ENCODE measurements at regions not wholly inside any gene's neighbourhood (a gene's known extent, or its start where the extent isn't known, plus 50 kb on each side); places are given as distances from the start of the nearest gene placed in this dataset.

- H3K9ac ChIP-seq (ENCODE audit: low read length) = no peak overlapping the region
- H3K27ac ChIP-seq (ENCODE audit: low read depth, low read length) = no peak overlapping the region
- H3K4me3 ChIP-seq (replicated peaks in 1 of 2; ENCODE audit: low read depth in 1 of 2, low read length in 2 of 2) = no peak overlapping the region
- no peak for DNase-seq (ENCODE audit: low read depth, low spot score)
- H3K4me2 ChIP-seq (ENCODE audit: low read length) = no peak overlapping the region
- RAD21 ChIA-PET (ENCODE audit: low non-redundant PET in 1 of 2, low total read pairs in 2 of 2, uncharacterized antibody in 2 of 2, unreplicated experiment in 2 of 2) = no interaction called here
- no peaks in the 10 kb centered on the region for H4K20me1 ChIP-seq (ENCODE audit: insufficient read depth)
- no peak for ATAC-seq
- POLR2A ChIA-PET = no interaction called here
- no peak for TF ChIP-seq ZNF274 (IDR thresholded peaks at IDR 0.05; ENCODE audit: low read depth, low read length)
- no peak for TF ChIP-seq POLR2AphosphoS5 (IDR thresholded peaks at IDR 0.05; ENCODE audit: low read depth, low read length)
- TF ChIP-seq CBX3 (IDR thresholded peaks at IDR 0.05; ENCODE audit: low read depth) = no peak
- TF ChIP-seq ZBTB33 (IDR thresholded peaks at IDR 0.05; ENCODE audit: extremely low read depth, insufficient replicate concordance, low read length) = no peak
- TF ChIP-seq SIN3A (IDR thresholded peaks at IDR 0.05; ENCODE audit: low read depth) = no peak
- TF ChIP-seq CTCF (IDR thresholded peaks at IDR 0.05 in 2 of 3, conservative IDR thresholded peaks at IDR 0.05 in 1 of 3; ENCODE audit: borderline replicate concordance in 1 of 3, insufficient read depth in 1 of 3, low read depth in 2 of 3, low read length in 2 of 3) = no peak
- TF ChIP-seq JUND (IDR thresholded peaks at IDR 0.05) = no peak
- no peak for TF ChIP-seq POLR2A (IDR thresholded peaks at IDR 0.05; ENCODE audit: borderline replicate concordance, extremely low read depth, insufficient read depth, insufficient read length)
- TF ChIP-seq SP1 (IDR thresholded peaks at IDR 0.05; ENCODE audit: low read depth) = no peak
- no peak for TF ChIP-seq MAX (IDR thresholded peaks at IDR 0.05)
- TF ChIP-seq YY1 (IDR thresholded peaks at IDR 0.05; ENCODE audit: extremely low read depth, insufficient replicate concordance, low read depth, low read length) = no peak
- H2AFZ ChIP-seq (ENCODE audit: low read depth, low read length, poor library complexity, severe bottlenecking) = no peak overlapping the region
- no TSS peak for BruUV-seq (replicated peaks)
- intact Hi-C loops (cut with micrococcal nuclease) = no loop called here
- CTCF ChIA-PET = no interaction called here
- no peaks in the 10 kb centered on the region for H3K9me3 ChIP-seq (ENCODE audit: control insufficient read depth in 1 of 2, insufficient read depth in 1 of 2, low read depth in 1 of 2, low read length in 2 of 2)
- no peaks in the 10 kb centered on the region for H3K27me3 ChIP-seq (ENCODE audit: insufficient read depth, low read length)
- H3K36me3 ChIP-seq (ENCODE audit: control insufficient read depth in 1 of 2, insufficient read depth in 2 of 2, low read length in 2 of 2) = no peaks in the 10 kb centered on the region
- no peaks in the 10 kb centered on the region for H3K79me2 ChIP-seq (ENCODE audit: insufficient read depth, low read length)
- H3K9me2 ChIP-seq (ENCODE audit: insufficient read depth) = no peaks in the 10 kb centered on the region
- H3K4me1 ChIP-seq (ENCODE audit: control insufficient read depth in 1 of 2, insufficient read depth in 2 of 2, low read length in 2 of 2) = no peaks in the 10 kb centered on the region
Observed at GRCh38 chr2:215241791-215242305, 70.0 kb upstream of the ATIC start.
